Mesenteric fat pad (tissue), 1 donor: ENCODE measurements at regions not wholly inside any gene's neighbourhood (a gene's known extent, or its start where the extent isn't known, plus 50 kb on each side); places are given as distances from the start of the nearest gene placed in this dataset.
"Not testable (repeated sequence)": the region's sequence is repeated elsewhere in the genome, so short reads cannot be mapped to it uniquely, and the experiment has no call there.

Experiments used
- DNase-seq: peaks from one replicate; pipeline ENCODE4 v3.0.0-alpha.2; 2020; ENCODE audit warnings: low spot score
- donor health status: DM: yes; HTN: yes; CAD: no.

- no peak for DNase-seq
These were observed 526.4 kb downstream of the CDH10 start for GRCh38 chr5:24118351-24118750.

GRCh38 chr5:24135536-24135935 is 509.2 kb downstream of the CDH10 start:
- DNase-seq = no peak

DNA sequence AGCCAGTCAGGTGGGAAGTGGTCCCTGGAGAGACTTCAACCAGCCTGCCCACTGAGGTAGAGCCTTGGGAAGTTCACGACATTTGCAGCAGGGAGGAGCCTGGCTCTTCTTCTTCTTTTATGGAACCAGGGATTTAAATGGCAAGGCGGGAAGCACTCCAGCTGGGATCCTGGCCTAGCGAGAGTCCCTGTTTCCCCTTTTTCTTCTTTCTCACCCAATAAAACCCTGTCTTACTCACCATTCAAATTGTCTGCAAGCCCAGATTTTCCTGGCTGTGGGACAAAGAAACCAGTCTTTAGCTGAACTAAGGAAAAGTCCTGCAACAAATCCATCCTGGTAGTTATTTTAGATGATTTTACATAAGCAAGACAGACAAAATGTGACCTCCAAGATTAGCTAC is 503.7 kb downstream of the CDH10 start:
- DNase-seq = no peak

- DNase-seq = no peak
These were observed 502.4 kb downstream of the CDH10 start for GRCh38 chr5:24142341-24142740.

DNA sequence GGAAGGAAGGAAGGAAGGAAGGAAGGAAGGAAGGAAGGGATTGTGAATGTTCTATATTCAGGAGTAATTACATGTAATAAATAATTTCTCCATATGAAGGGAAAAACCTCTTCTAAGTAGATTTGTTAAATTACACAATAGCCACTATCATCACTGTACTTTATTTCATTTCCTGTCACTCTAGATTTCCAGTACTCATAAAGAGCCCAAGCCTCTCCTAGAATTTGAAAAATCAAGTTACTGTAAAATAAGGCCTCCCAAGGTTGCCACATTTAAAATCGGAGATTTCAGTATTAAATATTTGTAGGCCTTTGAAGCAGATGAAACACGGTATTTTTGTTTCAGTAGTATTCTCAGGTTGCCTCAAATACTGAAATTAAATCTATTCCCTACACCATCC is 499.0 kb downstream of the CDH10 start:
- no peak for DNase-seq

DNA sequence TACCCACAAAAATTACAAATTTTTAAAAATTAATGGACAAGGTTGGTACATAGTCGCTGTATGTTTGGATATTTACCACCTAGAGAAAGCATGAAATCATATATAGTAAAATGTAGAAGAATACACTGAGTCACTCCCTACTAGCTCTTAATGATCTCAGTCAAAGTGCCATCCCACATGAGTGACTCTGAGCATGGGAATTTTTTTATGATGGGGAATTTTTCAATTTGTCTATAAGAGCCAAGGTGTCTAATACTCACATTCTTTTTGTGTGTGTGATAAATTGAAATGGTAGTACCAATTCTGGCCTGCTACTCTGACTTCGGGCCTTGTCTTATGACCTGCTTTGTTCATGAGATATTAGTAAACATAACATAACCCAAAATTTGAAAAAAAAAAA is 483.2 kb downstream of the CDH10 start:
- DNase-seq = no peak

- DNase-seq = no peak
These were observed 482.4 kb downstream of the CDH10 start for GRCh38 chr5:24162343-24162742.

- DNase-seq = no peak
These were observed 481.7 kb downstream of the CDH10 start for GRCh38 chr5:24163091-24163490.

- no peak for DNase-seq
These were observed 477.0 kb downstream of the CDH10 start for GRCh38 chr5:24167806-24168205.

DNA sequence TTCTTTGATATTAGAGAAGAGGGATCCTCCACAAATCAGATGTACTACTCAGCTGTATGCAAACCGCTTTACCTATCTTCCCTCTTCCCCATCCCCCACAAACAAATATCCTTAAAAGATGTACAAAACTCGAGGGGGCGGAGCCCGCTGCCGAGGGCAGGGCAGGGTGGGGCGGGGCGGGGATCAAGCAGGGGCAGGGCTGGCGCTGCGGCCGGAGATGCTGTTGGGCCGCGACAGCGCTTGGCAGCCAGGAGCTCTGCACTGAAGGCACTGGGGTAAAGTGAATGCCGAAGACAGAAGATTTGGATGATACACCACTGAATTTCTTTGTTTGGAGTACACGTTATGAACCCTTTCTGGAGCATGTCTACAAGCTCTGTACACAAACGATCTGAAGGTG is 474.8 kb downstream of the CDH10 start:
- no peak for DNase-seq

DNA sequence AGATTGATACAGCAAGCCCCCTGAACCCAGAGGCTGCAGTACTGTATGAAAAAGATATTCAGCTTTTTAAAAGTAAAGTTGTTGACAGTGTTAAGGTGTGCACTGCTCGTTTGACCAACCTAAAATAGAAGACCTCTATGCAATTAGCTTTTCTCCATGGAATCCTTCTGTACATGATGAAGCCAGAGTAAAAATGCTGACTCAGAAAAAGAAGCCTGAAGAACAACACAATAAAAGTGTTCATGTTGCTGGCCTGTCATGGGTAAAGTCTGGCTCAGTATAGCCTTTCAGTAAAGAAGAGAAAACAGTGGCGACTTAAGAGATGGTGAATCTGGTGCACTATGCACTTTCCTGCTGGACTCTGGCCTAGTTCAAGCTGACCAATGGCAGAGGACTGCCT is 473.8 kb downstream of the CDH10 start:
- not testable (repeated sequence) for DNase-seq

GRCh38 chr5:24177821-24178220 is 467.0 kb downstream of the CDH10 start:
- no peak for DNase-seq

- no peak for DNase-seq
These were observed 460.8 kb downstream of the CDH10 start for GRCh38 chr5:24183981-24184380.

- DNase-seq = no peak
These were observed 456.4 kb downstream of the CDH10 start for GRCh38 chr5:24188216-24188925.

- no peak for DNase-seq
These were observed 448.0 kb downstream of the CDH10 start for GRCh38 chr5:24196789-24197188.

- no peak for DNase-seq
These were observed 436.1 kb downstream of the CDH10 start for GRCh38 chr5:24208686-24209106.

DNA sequence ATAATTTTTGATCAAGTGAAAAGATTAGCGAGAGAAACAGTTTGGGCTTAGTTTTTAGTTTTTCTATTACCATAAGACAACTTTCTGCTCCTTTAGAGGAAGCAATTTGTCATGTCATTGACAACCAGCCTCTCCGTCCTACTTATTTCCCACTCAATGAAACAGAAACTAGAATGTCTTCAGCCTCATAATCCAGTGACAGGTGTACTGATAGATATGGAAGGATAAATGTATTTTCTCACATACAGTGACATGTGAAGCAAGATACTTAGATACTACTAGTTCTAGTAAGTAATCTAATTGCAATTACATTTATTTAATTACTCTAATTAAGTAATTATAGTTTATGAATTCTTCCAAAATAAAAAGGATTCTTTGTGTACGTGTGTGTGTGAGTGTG is 429.7 kb downstream of the CDH10 start:
- DNase-seq = no peak

- DNase-seq = no peak
These were observed 421.9 kb downstream of the CDH10 start for GRCh38 chr5:24222876-24223275.

GRCh38 chr5:24225051-24225450 is 419.7 kb downstream of the CDH10 start:
- DNase-seq = no peak

- DNase-seq = no peak
These were observed 418.3 kb downstream of the CDH10 start for GRCh38 chr5:24226479-24226878.

DNA sequence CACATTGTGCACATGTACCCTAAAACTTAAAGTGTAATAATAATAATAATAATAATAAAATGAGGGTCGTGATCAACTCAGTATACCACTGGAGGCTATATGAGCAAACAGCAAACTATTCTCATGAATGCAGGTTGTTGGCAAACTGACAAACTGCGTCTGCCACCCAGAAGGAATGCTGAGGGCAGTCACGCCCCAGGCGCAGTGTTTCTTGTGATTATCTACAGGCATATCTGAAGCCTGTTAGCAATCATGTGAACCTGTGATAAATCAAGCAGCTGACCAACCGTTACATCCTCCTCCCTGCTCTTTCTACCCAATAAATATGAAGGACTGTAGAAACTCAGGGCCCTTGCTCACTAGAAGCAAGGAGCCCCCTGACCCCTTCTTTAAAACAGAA is 416.9 kb downstream of the CDH10 start:
- DNase-seq = not testable (repeated sequence)

- DNase-seq = no peak
These were observed 412.7 kb downstream of the CDH10 start for GRCh38 chr5:24232041-24232440.

DNA sequence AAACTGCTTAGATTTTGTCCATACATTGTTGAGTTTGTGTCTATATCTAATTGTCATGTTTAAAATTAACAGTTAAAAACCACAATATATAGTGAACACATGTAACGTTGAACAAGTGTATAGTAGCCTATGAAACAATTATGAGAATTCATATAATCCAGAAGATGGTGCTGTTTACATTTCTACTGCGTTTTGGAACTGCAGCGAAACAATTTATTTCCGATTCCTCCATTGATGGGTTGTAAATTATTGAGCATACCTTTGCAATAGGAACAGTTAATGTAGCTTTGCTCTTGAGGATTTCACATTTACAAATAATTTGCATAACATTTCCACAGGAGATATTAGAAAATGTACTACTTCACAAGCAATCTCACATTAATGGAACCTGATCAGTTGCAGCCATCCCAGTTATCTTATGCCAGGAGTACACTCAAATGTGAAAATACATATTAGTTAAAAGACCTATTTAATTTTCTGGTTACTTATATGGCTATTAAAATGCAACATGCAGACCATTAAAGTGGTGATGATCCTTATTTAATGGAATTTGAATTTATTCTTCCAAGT is 411.8 kb downstream of the CDH10 start:
- no peak for DNase-seq
